ENCODE measurements at regions not wholly inside any gene's neighbourhood (a gene's known extent, or its start where the extent isn't known, plus 50 kb on each side); places are given as distances from the start of the nearest gene placed in this dataset.

GRCh38 chr3:150064971-150065370 lies 94.3 kb upstream of the PFN2 start:
- Mint-ChIP-seq H3K9me3 (ENCODE audit: unreplicated experiment) (no peaks in the 10 kb centered on the region), H3K27ac (ENCODE audit: unreplicated experiment) (no peak overlapping the region), H3K4me1 (ENCODE audit: low read depth, unreplicated experiment) (no peaks in the 10 kb centered on the region), H3K27me3 (ENCODE audit: insufficient read depth, unreplicated experiment) (peaks cover 22% of the 10 kb centered on the region), H3K4me3 (ENCODE audit: unreplicated experiment) (no peak overlapping the region), H3K36me3 (ENCODE audit: insufficient read depth, unreplicated experiment) (no peaks in the 10 kb centered on the region)
- BruUV-seq (replicated peaks) = no TSS peak
- intact Hi-C loops (cut with micrococcal nuclease; ENCODE audit: unreplicated experiment) = no loop called here
- Histone ChIP-seq H3K27me3 (replicated peaks; ENCODE audit: control insufficient read depth, insufficient read depth, low read length) (peaks cover 1% of the 10 kb centered on the region; the same call in 1 of the 2 replicates), H3K4me1 (no peaks in the 10 kb centered on the region), H3K4me3 (ENCODE audit: low read depth, low read length) (no peak overlapping the region), H3K36me3 (ENCODE audit: control insufficient read depth, insufficient read depth, low read length) (no peaks in the 10 kb centered on the region), H3K9me3 (no peaks in the 10 kb centered on the region)
- DNase-seq = no peak
- TF ChIP-seq, protein P1, sequence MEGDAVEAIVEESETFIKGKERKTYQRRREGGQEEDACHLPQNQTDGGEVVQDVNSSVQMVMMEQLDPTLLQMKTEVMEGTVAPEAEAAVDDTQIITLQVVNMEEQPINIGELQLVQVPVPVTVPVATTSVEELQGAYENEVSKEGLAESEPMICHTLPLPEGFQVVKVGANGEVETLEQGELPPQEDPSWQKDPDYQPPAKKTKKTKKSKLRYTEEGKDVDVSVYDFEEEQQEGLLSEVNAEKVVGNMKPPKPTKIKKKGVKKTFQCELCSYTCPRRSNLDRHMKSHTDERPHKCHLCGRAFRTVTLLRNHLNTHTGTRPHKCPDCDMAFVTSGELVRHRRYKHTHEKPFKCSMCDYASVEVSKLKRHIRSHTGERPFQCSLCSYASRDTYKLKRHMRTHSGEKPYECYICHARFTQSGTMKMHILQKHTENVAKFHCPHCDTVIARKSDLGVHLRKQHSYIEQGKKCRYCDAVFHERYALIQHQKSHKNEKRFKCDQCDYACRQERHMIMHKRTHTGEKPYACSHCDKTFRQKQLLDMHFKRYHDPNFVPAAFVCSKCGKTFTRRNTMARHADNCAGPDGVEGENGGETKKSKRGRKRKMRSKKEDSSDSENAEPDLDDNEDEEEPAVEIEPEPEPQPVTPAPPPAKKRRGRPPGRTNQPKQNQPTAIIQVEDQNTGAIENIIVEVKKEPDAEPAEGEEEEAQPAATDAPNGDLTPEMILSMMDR (IDR thresholded peaks at IDR 0.05; ENCODE audit: insufficient read depth in 1 of 2, low read depth in 1 of 2, low read length in 1 of 2, severe bottlenecking in 1 of 2, unreplicated experiment in 1 of 2) = no peak
- CTCF ChIA-PET = no interaction called here
- POLR2A ChIA-PET = no interaction called here

- intact Hi-C loops (cut with micrococcal nuclease; ENCODE audit: unreplicated experiment) = no loop called here
- CTCF ChIA-PET = no interaction called here
- TF ChIP-seq, protein P1 (IDR thresholded peaks at IDR 0.05; ENCODE audit: insufficient read depth in 1 of 2, low read depth in 1 of 2, low read length in 1 of 2, severe bottlenecking in 1 of 2, unreplicated experiment in 1 of 2) = no peak
Observed at GRCh38 chr3:150063237-150063636, 92.5 kb upstream of the PFN2 start.

DNA sequence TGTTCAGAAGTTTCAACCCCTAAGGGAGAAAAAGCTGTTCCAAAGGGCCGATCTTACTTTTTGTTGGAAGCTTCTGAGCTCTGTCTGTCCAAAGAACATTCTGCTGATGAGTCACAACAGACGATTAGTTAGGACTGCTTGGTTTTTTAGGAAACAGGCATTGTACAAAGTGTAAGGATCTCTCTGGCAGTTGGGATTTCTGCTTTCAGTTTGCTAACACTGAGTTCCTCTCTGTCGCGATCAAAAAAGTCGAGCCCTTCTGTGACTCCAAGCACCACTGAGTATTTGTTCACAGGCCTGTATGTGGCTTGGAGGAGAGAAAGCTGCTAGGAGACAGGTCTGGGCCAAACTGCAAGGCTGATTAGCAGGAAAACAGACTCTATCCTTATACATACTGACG lies 91.8 kb upstream of the PFN2 start:
- H3K4me1 ChIP-seq = no peaks in the 10 kb centered on the region
- CTCF ChIA-PET = no interaction called here
- no peak overlapping the region for H3K27ac Mint-ChIP-seq (ENCODE audit: unreplicated experiment)
- H3K9me3 Mint-ChIP-seq (ENCODE audit: unreplicated experiment) = no peaks in the 10 kb centered on the region
- H3K4me3 ChIP-seq (ENCODE audit: low read depth, low read length) = no peak overlapping the region
- no peaks in the 10 kb centered on the region for H3K36me3 ChIP-seq (ENCODE audit: control insufficient read depth, insufficient read depth, low read length)
- BruUV-seq (replicated peaks) = no TSS peak
- POLR2A ChIA-PET = interaction anchor here (0.5 kb wide), 1 partner anchor 484 kb away, joined by 3 read pairs; the partner anchor contains the start of genes EIF2A and SERP1
- no peak overlapping the region for H3K4me3 Mint-ChIP-seq (ENCODE audit: unreplicated experiment)
- H3K27me3 ChIP-seq (replicated peaks; ENCODE audit: control insufficient read depth, insufficient read depth, low read length) = no peaks in the 10 kb centered on the region
- no peak for DNase-seq
- H3K9me3 ChIP-seq = no peaks in the 10 kb centered on the region
- intact Hi-C loops (cut with micrococcal nuclease; ENCODE audit: unreplicated experiment) = no loop called here
- H3K36me3 Mint-ChIP-seq (ENCODE audit: insufficient read depth, unreplicated experiment) = no peaks in the 10 kb centered on the region
- TF ChIP-seq, protein P1 (IDR thresholded peaks at IDR 0.05; ENCODE audit: insufficient read depth in 1 of 2, low read depth in 1 of 2, low read length in 1 of 2, severe bottlenecking in 1 of 2, unreplicated experiment in 1 of 2) = no peak
- peaks cover 10% of the 10 kb centered on the region for H3K27me3 Mint-ChIP-seq (ENCODE audit: insufficient read depth, unreplicated experiment)
- H3K4me1 Mint-ChIP-seq (ENCODE audit: low read depth, unreplicated experiment) = no peaks in the 10 kb centered on the region

More at GRCh38 chr3:150063237-150063636, 92.5 kb upstream of the PFN2 start:
- no peak for DNase-seq
- no peaks in the 10 kb centered on the region for H3K4me1 Mint-ChIP-seq (ENCODE audit: low read depth, unreplicated experiment)
- POLR2A ChIA-PET = no interaction called here
- Histone ChIP-seq H3K27me3 (replicated peaks; ENCODE audit: control insufficient read depth, insufficient read depth, low read length) (0 out of 2 replicates have a peak, but pooled peaks cover 1% of the 10 kb centered on the region), H3K4me3 (ENCODE audit: low read depth, low read length) (no peak overlapping the region), H3K36me3 (ENCODE audit: control insufficient read depth, insufficient read depth, low read length) (no peaks in the 10 kb centered on the region), H3K9me3 (no peaks in the 10 kb centered on the region), H3K4me1 (no peaks in the 10 kb centered on the region)
- H3K27ac Mint-ChIP-seq (ENCODE audit: unreplicated experiment) = no peak overlapping the region
- H3K36me3 Mint-ChIP-seq (ENCODE audit: insufficient read depth, unreplicated experiment) = no peaks in the 10 kb centered on the region
- H3K9me3 Mint-ChIP-seq (ENCODE audit: unreplicated experiment) = no peaks in the 10 kb centered on the region
- no TSS peak for BruUV-seq (replicated peaks)
- H3K4me3 Mint-ChIP-seq (ENCODE audit: unreplicated experiment) = no peak overlapping the region
- H3K27me3 Mint-ChIP-seq (ENCODE audit: insufficient read depth, unreplicated experiment) = peaks cover 16% of the 10 kb centered on the region
